Activated T-helper 1 cell treated with anti-CD3 and anti-CD28 coated beads, Interleukin-2, amount 50 U/mL, for 16 hours (primary cell): ENCODE measurements at regions not wholly inside any gene's neighbourhood (a gene's known extent, or its start where the extent isn't known, plus 50 kb on each side); places are given as distances from the start of the nearest gene placed in this dataset.

Source experiments
- DNase-seq, 2 donors: peaks; one replicate each; pipeline ENCODE4 v3.0.0-alpha.2; 2020; ENCODE audit warnings: low read depth in 1 of 2, low spot score in 1 of 2

GRCh38 chr20:41887500-41887899 is 269.3 kb upstream of the CHD6 start:
- DNase-seq: no peak

GRCh38 chr20:41881466-41882046 is 263.4 kb upstream of the CHD6 start:
- DNase-seq: no peak

GRCh38 chr20:41879123-41879522 is 260.9 kb upstream of the CHD6 start:
- no peak for DNase-seq

GRCh38 chr20:41877911-41878310 is 259.7 kb upstream of the CHD6 start:
- DNase-seq: no peak

GRCh38 chr20:41874658-41875057 is 256.5 kb upstream of the CHD6 start:
- no peak for DNase-seq

GRCh38 chr20:41872930-41873329 is 254.8 kb upstream of the CHD6 start:
- DNase-seq: no peak

- DNase-seq: no peak
Observed at GRCh38 chr20:41870869-41871462, 252.8 kb upstream of the CHD6 start.

- no peak for DNase-seq
Observed at GRCh38 chr20:41869261-41869660, 251.1 kb upstream of the CHD6 start.

- no peak for DNase-seq
Observed at GRCh38 chr20:41865938-41866337, 247.8 kb upstream of the CHD6 start.

- DNase-seq: no peak
Observed at GRCh38 chr20:41862476-41862875, 244.3 kb upstream of the CHD6 start.

GRCh38 chr20:41861772-41862422 is 243.7 kb upstream of the CHD6 start:
- DNase-seq: no peak

- no peak for DNase-seq
Observed at GRCh38 chr20:41854765-41855164, 236.6 kb upstream of the CHD6 start.

GRCh38 chr20:41853806-41854205 is 235.6 kb upstream of the CHD6 start:
- DNase-seq: no peak

- DNase-seq: no peak
Observed at GRCh38 chr20:41848180-41848579, 230.0 kb upstream of the CHD6 start.

- DNase-seq: no peak
Observed at GRCh38 chr20:41837669-41838224, 219.6 kb upstream of the CHD6 start.

- no peak for DNase-seq
Observed at GRCh38 chr20:41833739-41834138, 215.6 kb upstream of the CHD6 start.

GRCh38 chr20:41830702-41831101 is 212.5 kb upstream of the CHD6 start:
- no peak for DNase-seq

- no peak for DNase-seq
Observed at GRCh38 chr20:41819436-41819835, 201.3 kb upstream of the CHD6 start.

GRCh38 chr20:41818991-41819390 is 200.8 kb upstream of the CHD6 start:
- DNase-seq: no peak

- DNase-seq: no peak
Observed at GRCh38 chr20:41818369-41818768, 200.2 kb upstream of the CHD6 start.

GRCh38 chr20:41811456-41811855 is 193.3 kb upstream of the CHD6 start:
- DNase-seq: no peak

- no peak for DNase-seq
Observed at GRCh38 chr20:41800040-41800439, 181.9 kb upstream of the CHD6 start.
